HepG2 (cell line): ENCODE measurements at regions not wholly inside any gene's neighbourhood (a gene's known extent, or its start where the extent isn't known, plus 50 kb on each side); places are given as distances from the start of the nearest gene placed in this dataset.

Source experiments
- ATAC-seq: fragments of 200-7000 bp; cut with Tn5 transposase; 3 replicates; pipeline ENCODE4 v1.9.1; 2020; ENCODE audit warnings: mild to moderate bottlenecking, moderate library complexity
- BruUV-seq: library from RNA; stranded (reverse); fragments of 400-500 nt; replicated peaks from 2 replicates; lab custom pipeline; 2021; lab: Mats Ljungman, UMichigan
- CTCF ChIA-PET: fragments of 300-600 bp; formaldehyde crosslinking; extraction: SDS; loops from one replicate; lab custom pipeline; 2021; ENCODE audit warnings: low total read pairs, inconsistent platforms, low intra/inter-chr PET ratio; lab: Yijun Ruan, JAX
- POLR2A ChIA-PET: fragments of 350-600 bp; sonication (Branson Sonifier 250); formaldehyde crosslinking; loops from one replicate; lab custom pipeline; 2020; ENCODE audit warnings: antibody characterized with exemption, inconsistent platforms; lab: Yijun Ruan, JAX
- DNase-seq: peaks from one replicate; pipeline ENCODE4 v3.0.0-alpha.2; 2015; ENCODE audit warnings: low spot score
- FAIRE-seq: peaks from 3 replicates; lab custom pipeline; 2011; peaks lifted over from hg19 to GRCh38; lab: Jason Lieb, UNC
- H2AFZ ChIP-seq: one replicate; pipeline ENCODE4 v1.6.1; 2011; ENCODE audit warnings: low read length, inconsistent platforms
- H3K27ac ChIP-seq: fragments of 300-600 bp; 3 replicates; pipeline ENCODE4 v1.8.0; 2011; ENCODE audit warnings: mixed run types, mild to moderate bottlenecking, mixed read lengths, low read length, inconsistent platforms; ENCODE audit not compliant: insufficient read depth; ENCODE audit errors: extremely low read length
- H3K27me3 ChIP-seq, 2 experiments: fragments of 200-600 bp in 1 of 2; 2 replicates in 1 of 2; 3 replicates in 1 of 2; pipeline versions ENCODE4 v1.6.0 to v1.8.0; 2011; ENCODE audit warnings: low read length in 2 of 2, mild to moderate bottlenecking in 2 of 2, moderate library complexity in 2 of 2, inconsistent platforms in 1 of 2; ENCODE audit not compliant: insufficient read depth in 2 of 2, control insufficient read depth in 1 of 2
- H3K36me3 ChIP-seq, 2 experiments: fragments of 200-600 bp in 1 of 2; replicated peaks in 1 of 2; 2 replicates in 1 of 2; 3 replicates in 1 of 2; pipeline versions ENCODE4 v1.5.1 to v1.8.0; 2011; ENCODE audit warnings: low read length in 2 of 2, inconsistent platforms in 1 of 2; ENCODE audit not compliant: insufficient read depth in 2 of 2, control insufficient read depth in 1 of 2
- H3K4me1 ChIP-seq: 2 replicates; pipeline ENCODE4 v1.5.1; 2012; ENCODE audit warnings: low read length, inconsistent platforms; ENCODE audit not compliant: insufficient read depth
- H3K4me2 ChIP-seq: 2 replicates; pipeline ENCODE4 v1.6.0; 2011; ENCODE audit warnings: low read depth, low read length, inconsistent platforms
- H3K4me3 ChIP-seq, 3 experiments: fragments of 200-600 bp in 1 of 3; sonication (generic), shearing (Covaris generic) in 1 of 3; replicated peaks in 1 of 3; 2 replicates each; pipeline ENCODE4 v1.5.1; 2011 to 2016; ENCODE audit warnings: low read length in 3 of 3, inconsistent platforms in 2 of 3, low read depth in 2 of 3, mild to moderate bottlenecking in 2 of 3, control low read depth in 1 of 3, mixed read lengths in 1 of 3; ENCODE audit not compliant: insufficient read depth in 1 of 3
- H3K79me2 ChIP-seq: one replicate; pipeline ENCODE4 v1.6.1; 2011; ENCODE audit warnings: low read length, inconsistent platforms; ENCODE audit not compliant: insufficient read depth
- H3K9ac ChIP-seq: 2 replicates; pipeline ENCODE4 v1.6.0; 2011; ENCODE audit warnings: mild to moderate bottlenecking, low read depth, low read length, inconsistent platforms; ENCODE audit not compliant: insufficient read depth
- H3K9me3 ChIP-seq: 2 replicates; pipeline ENCODE4 v1.5.1; 2012; ENCODE audit warnings: mild to moderate bottlenecking, low read length
- H4K20me1 ChIP-seq: 2 replicates; pipeline ENCODE4 v1.6.0; 2011; ENCODE audit warnings: inconsistent platforms, mild to moderate bottlenecking, low read length, moderate library complexity; ENCODE audit not compliant: insufficient read depth
- ADNP ChIP-seq: sonication (generic); formaldehyde crosslinking; IDR thresholded peaks from 2 replicates; pipeline ENCODE4 v1.4.0; 2020; ENCODE audit warnings: missing genetic modification reagents
- AGO1 ChIP-seq: fragments of 200-400 bp; formaldehyde crosslinking; IDR thresholded peaks from 2 replicates; pipeline ENCODE4 v1.6.1; 2017; ENCODE audit warnings: mild to moderate bottlenecking, low read depth, low read length, moderate library complexity; ENCODE audit not compliant: poor library complexity, severe bottlenecking
- DMAP1 ChIP-seq: IDR thresholded peaks from 2 replicates; pipeline ENCODE4 v1.6.1; 2016
- EHMT2 ChIP-seq: fragments of 200-600 bp; sonication (generic); IDR thresholded peaks from 2 replicates; pipeline ENCODE4 v1.7.0; 2017; ENCODE audit warnings: antibody characterized with exemption, low read depth, low read length, borderline replicate concordance
- GABPA ChIP-seq, 2 experiments: IDR thresholded peaks; 2 replicates each; pipeline ENCODE4 v1.6.1; 2011 to 2016; ENCODE audit warnings: low read depth in 2 of 2, low read length in 1 of 2, missing biosample characterization in 1 of 2, missing genetic modification characterization in 1 of 2
- MLLT10 ChIP-seq: sonication (generic); formaldehyde crosslinking; IDR thresholded peaks from 2 replicates; pipeline ENCODE4 v1.4.0; 2020; ENCODE audit warnings: missing genetic modification reagents
- NFKB2 ChIP-seq: sonication (generic); formaldehyde crosslinking; IDR thresholded peaks from 2 replicates; pipeline ENCODE4 v1.4.0; 2020; ENCODE audit warnings: missing genetic modification reagents, borderline replicate concordance
- PPARG ChIP-seq: conservative IDR thresholded peaks from 2 replicates; pipeline ENCODE4 v1.6.1; 2016; ENCODE audit warnings: missing biosample characterization, missing genetic modification reagents
- SUZ12 ChIP-seq: fragments of 150-350 bp; IDR thresholded peaks from 2 replicates; pipeline ENCODE4 v1.6.1; 2014; ENCODE audit warnings: low read depth, low read length
- ZNF619 ChIP-seq: sonication (generic); formaldehyde crosslinking; IDR thresholded peaks from 2 replicates; pipeline ENCODE4 v1.4.0; 2020; ENCODE audit warnings: mild to moderate bottlenecking, missing genetic modification reagents
- WGBS: methylation state at CpG from one replicate; pipeline ENCODE4 v1.1.6; 2017; ENCODE audit warnings: low lambda C conversion rate; 5-methylcytosine and 5-hydroxymethylcytosine counted together
- in situ Hi-C: cut with HindIII; loops from 2 replicates; pipeline ENCODE4 v1.10.0; 2017; ENCODE audit warnings: low pct_unique_long_range_greater_than_20kb; ENCODE audit not compliant: extremely low pct_ligation_motif_present
- intact Hi-C: fragments of 100-400 bp; cut with micrococcal nuclease; formaldehyde crosslinking; loops from one replicate; pipeline ENCODE4 v1.10.0; 2022; ENCODE audit not compliant: unreplicated experiment
- TF ChIP-seq, protein P1 (sequence below): sonication (generic); formaldehyde crosslinking; IDR thresholded peaks from 2 replicates; pipeline ENCODE4 v1.4.0; 2020; ENCODE audit warnings: mild to moderate bottlenecking, missing genetic modification reagents, borderline replicate concordance
- TF ChIP-seq, protein P2 (sequence below): sonication (generic); formaldehyde crosslinking; IDR thresholded peaks from 2 replicates; pipeline ENCODE4 v1.4.0; 2020; ENCODE audit warnings: missing genetic modification reagents, borderline replicate concordance
- TF ChIP-seq, protein P3 (sequence below): IDR thresholded peaks from 2 replicates; pipeline ENCODE4 v1.6.1; 2016; ENCODE audit warnings: mild to moderate bottlenecking
- TF ChIP-seq, protein P4 (sequence below): sonication (generic); formaldehyde crosslinking; IDR thresholded peaks from 2 replicates; pipeline ENCODE4 v1.4.0; 2020; ENCODE audit warnings: missing genetic modification reagents

DNA sequence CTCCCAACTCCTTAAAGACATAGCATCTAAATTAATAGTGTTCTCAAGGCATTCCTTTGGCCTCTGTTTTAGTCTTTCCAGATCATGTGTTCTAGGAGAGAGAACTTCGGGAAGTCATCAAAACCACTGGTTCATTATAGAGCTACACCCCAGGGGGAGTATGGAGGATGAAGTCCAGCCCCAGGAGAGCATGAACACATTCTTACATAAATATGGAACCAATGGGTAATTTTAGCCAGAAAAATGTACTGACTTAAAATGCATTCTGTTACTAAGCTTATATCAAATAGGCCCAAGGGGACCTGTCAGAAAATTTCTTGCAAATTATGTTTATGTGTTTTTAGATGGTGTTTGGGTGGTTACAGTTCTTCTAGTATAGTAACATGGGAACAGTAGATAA lies 165.2 kb downstream of the NTMT2 start:
- no TSS peak for BruUV-seq
- CTCF ChIA-PET = no interaction called here
- TF ChIP-seq MLLT10 (CRISPR knock-in tag) (no peak), SUZ12 (no peak), PPARG (CRISPR knock-in tag) (no peak), NFKB2 (CRISPR knock-in tag) (no peak), AGO1 (no peak), EHMT2 (no peak), ZNF619 (CRISPR knock-in tag) (no peak), ADNP (no peak), DMAP1 (CRISPR knock-in tag) (no peak), GABPA (IDR thresholded peaks at IDR 0.05; ENCODE audit: low read depth, low read length) (no peak), GABPA (CRISPR knock-in tag; IDR thresholded peaks at IDR 0.05; ENCODE audit: low read depth) (no peak)
- TF ChIP-seq, protein P1, sequence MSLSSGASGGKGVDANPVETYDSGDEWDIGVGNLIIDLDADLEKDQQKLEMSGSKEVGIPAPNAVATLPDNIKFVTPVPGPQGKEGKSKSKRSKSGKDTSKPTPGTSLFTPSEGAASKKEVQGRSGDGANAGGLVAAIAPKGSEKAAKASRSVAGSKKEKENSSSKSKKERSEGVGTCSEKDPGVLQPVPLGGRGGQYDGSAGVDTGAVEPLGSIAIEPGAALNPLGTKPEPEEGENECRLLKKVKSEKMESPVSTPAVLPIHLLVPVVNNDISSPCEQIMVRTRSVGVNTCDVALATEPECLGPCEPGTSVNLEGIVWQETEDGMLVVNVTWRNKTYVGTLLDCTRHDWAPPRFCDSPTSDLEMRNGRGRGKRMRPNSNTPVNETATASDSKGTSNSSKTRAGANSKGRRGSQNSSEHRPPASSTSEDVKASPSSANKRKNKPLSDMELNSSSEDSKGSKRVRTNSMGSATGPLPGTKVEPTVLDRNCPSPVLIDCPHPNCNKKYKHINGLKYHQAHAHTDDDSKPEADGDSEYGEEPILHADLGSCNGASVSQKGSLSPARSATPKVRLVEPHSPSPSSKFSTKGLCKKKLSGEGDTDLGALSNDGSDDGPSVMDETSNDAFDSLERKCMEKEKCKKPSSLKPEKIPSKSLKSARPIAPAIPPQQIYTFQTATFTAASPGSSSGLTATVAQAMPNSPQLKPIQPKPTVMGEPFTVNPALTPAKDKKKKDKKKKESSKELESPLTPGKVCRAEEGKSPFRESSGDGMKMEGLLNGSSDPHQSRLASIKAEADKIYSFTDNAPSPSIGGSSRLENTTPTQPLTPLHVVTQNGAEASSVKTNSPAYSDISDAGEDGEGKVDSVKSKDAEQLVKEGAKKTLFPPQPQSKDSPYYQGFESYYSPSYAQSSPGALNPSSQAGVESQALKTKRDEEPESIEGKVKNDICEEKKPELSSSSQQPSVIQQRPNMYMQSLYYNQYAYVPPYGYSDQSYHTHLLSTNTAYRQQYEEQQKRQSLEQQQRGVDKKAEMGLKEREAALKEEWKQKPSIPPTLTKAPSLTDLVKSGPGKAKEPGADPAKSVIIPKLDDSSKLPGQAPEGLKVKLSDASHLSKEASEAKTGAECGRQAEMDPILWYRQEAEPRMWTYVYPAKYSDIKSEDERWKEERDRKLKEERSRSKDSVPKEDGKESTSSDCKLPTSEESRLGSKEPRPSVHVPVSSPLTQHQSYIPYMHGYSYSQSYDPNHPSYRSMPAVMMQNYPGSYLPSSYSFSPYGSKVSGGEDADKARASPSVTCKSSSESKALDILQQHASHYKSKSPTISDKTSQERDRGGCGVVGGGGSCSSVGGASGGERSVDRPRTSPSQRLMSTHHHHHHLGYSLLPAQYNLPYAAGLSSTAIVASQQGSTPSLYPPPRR (CRISPR knock-in tag) = no peak
- TF ChIP-seq, protein P2, sequence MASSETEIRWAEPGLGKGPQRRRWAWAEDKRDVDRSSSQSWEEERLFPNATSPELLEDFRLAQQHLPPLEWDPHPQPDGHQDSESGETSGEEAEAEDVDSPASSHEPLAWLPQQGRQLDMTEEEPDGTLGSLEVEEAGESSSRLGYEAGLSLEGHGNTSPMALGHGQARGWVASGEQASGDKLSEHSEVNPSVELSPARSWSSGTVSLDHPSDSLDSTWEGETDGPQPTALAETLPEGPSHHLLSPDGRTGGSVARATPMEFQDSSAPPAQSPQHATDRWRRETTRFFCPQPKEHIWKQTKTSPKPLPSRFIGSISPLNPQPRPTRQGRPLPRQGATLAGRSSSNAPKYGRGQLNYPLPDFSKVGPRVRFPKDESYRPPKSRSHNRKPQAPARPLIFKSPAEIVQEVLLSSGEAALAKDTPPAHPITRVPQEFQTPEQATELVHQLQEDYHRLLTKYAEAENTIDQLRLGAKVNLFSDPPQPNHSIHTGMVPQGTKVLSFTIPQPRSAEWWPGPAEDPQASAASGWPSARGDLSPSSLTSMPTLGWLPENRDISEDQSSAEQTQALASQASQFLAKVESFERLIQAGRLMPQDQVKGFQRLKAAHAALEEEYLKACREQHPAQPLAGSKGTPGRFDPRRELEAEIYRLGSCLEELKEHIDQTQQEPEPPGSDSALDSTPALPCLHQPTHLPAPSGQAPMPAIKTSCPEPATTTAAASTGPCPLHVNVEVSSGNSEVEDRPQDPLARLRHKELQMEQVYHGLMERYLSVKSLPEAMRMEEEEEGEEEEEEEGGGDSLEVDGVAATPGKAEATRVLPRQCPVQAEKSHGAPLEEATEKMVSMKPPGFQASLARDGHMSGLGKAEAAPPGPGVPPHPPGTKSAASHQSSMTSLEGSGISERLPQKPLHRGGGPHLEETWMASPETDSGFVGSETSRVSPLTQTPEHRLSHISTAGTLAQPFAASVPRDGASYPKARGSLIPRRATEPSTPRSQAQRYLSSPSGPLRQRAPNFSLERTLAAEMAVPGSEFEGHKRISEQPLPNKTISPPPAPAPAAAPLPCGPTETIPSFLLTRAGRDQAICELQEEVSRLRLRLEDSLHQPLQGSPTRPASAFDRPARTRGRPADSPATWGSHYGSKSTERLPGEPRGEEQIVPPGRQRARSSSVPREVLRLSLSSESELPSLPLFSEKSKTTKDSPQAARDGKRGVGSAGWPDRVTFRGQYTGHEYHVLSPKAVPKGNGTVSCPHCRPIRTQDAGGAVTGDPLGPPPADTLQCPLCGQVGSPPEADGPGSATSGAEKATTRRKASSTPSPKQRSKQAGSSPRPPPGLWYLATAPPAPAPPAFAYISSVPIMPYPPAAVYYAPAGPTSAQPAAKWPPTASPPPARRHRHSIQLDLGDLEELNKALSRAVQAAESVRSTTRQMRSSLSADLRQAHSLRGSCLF (CRISPR knock-in tag) = no peak
- TF ChIP-seq, protein P3, sequence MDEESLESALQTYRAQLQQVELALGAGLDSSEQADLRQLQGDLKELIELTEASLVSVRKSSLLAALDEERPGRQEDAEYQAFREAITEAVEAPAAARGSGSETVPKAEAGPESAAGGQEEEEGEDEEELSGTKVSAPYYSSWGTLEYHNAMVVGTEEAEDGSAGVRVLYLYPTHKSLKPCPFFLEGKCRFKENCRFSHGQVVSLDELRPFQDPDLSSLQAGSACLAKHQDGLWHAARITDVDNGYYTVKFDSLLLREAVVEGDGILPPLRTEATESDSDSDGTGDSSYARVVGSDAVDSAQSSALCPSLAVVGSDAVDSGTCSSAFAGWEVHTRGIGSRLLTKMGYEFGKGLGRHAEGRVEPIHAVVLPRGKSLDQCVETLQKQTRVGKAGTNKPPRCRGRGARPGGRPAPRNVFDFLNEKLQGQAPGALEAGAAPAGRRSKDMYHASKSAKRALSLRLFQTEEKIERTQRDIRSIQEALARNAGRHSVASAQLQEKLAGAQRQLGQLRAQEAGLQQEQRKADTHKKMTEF (CRISPR knock-in tag) = no peak
- TF ChIP-seq, protein P4, sequence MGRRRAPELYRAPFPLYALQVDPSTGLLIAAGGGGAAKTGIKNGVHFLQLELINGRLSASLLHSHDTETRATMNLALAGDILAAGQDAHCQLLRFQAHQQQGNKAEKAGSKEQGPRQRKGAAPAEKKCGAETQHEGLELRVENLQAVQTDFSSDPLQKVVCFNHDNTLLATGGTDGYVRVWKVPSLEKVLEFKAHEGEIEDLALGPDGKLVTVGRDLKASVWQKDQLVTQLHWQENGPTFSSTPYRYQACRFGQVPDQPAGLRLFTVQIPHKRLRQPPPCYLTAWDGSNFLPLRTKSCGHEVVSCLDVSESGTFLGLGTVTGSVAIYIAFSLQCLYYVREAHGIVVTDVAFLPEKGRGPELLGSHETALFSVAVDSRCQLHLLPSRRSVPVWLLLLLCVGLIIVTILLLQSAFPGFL = no peak

More for the DNA sequence above, 165.2 kb downstream of the NTMT2 start:
- no peaks in the 10 kb centered on the region for H3K27me3 ChIP-seq
- H4K20me1 ChIP-seq = no peaks in the 10 kb centered on the region
- POLR2A ChIA-PET = no interaction called here
- ATAC-seq (no peak), DNase-seq (no peak), FAIRE-seq (no peak)
- no peak overlapping the region for H2AFZ ChIP-seq
- no peaks in the 10 kb centered on the region for H3K4me1 ChIP-seq
- 0% methylated on average over 1 of the region's 1 CpG for WGBS
- no peaks in the 10 kb centered on the region for H3K9me3 ChIP-seq
- no peak overlapping the region for H3K4me2 ChIP-seq
- intact Hi-C loops = no loop called here
- no peaks in the 10 kb centered on the region for H3K36me3 ChIP-seq
- H3K9ac ChIP-seq = no peak overlapping the region
- no peaks in the 10 kb centered on the region for H3K79me2 ChIP-seq
- no peak overlapping the region for H3K27ac ChIP-seq
- in situ Hi-C loops = no loop called here
- H3K4me3 ChIP-seq = no peak overlapping the region
